22Rv1 (cell line): ENCODE measurements at regions not wholly inside any gene's neighbourhood (a gene's known extent, or its start where the extent isn't known, plus 50 kb on each side); places are given as distances from the start of the nearest gene placed in this dataset.

ENCODE experiments used
- ZFX ChIP-seq: fragments of 450-650 bp; IDR thresholded peaks from 2 replicates; pipeline ENCODE4 v1.6.1; 2017; ENCODE audit warnings: antibody characterized with exemption, borderline replicate concordance
- TF ChIP-seq, protein P1 (sequence below): fragments of 450-650 bp; IDR thresholded peaks from 2 replicates; pipeline ENCODE4 v1.5.1; 2017; ENCODE audit warnings: mild to moderate bottlenecking

DNA sequence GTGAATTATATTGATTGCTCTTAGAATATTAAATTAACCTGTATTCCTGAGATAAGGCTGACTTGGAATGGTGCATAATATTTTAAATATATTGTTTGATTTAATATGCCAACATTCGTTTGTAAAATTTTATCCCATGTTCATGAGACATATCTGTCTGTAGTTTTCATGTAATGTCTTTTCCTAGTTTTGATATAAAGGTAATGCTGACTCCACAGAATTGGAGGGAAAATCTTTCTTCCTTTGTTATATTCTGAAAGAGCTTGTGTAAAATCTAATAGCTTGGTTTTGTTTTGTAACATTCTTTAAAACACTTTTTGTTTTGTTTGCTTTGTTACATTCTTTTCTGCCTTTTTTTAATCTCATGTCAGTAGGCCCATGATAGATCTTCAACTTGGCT lies 657.0 kb downstream of the DNAJB9 start:
- TF ChIP-seq, protein P1, sequence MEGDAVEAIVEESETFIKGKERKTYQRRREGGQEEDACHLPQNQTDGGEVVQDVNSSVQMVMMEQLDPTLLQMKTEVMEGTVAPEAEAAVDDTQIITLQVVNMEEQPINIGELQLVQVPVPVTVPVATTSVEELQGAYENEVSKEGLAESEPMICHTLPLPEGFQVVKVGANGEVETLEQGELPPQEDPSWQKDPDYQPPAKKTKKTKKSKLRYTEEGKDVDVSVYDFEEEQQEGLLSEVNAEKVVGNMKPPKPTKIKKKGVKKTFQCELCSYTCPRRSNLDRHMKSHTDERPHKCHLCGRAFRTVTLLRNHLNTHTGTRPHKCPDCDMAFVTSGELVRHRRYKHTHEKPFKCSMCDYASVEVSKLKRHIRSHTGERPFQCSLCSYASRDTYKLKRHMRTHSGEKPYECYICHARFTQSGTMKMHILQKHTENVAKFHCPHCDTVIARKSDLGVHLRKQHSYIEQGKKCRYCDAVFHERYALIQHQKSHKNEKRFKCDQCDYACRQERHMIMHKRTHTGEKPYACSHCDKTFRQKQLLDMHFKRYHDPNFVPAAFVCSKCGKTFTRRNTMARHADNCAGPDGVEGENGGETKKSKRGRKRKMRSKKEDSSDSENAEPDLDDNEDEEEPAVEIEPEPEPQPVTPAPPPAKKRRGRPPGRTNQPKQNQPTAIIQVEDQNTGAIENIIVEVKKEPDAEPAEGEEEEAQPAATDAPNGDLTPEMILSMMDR, result no peak
- no peak for TF ChIP-seq ZFX
